Activated CD4-positive, alpha-beta T cell treated with anti-CD3 and anti-CD28 coated beads, Interleukin-2, Interleukin-6, amounts not matched to agents 100 ng/mL and 50 ng/mL, durations not matched to agents 16 hours and 8 hours (primary cell): ENCODE measurements at regions not wholly inside any gene's neighbourhood (a gene's known extent, or its start where the extent isn't known, plus 50 kb on each side); places are given as distances from the start of the nearest gene placed in this dataset.

ENCODE experiments used
- DNase-seq: peaks from one replicate; pipeline ENCODE4 v3.0.0-alpha.2; 2020

DNA sequence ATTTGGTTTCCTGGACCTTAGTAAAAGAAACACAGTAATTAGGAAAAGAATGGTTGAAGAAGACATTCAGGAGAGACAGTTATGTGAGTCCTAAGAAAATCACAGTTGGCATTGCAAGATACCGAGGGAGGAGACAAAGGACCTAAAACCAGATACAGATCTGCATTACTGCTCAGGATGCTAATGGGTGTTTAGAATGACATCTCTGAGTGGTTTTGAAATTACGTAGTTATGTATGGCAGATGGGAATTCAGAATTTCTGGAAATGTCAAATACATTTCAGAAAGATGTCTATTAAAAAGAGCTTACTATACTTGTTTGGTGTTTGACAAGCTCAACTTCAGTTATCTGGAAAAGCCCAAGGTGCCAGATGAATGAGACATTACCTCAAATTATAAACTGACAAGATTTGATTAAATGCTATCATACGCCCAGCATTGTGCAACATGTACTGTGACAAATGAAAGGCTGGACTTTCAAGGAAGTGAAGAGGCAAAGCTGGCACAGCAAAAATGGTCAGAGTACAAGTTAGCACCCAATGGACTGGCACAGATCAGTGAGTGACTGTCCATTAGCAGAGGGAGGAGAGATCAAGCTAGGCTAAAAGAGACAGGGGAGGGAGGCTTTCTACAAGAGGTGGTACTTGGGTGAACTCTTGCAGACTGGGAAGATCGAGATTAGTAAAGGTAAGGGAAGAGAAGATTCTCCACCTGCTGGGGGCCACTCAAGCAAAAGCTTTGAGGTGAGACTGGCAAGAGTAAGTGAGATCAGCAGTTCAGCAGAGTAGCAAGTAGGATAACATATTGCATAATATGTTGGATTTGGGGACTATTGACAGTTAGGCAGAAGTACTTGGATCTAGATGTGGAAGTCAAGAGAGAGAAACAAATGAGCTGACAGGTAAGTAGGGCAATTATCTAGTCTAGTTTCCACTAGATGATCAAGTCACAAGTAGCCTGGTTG lies 168.9 kb downstream of the CYRIA start:
- no peak for DNase-seq

DNA sequence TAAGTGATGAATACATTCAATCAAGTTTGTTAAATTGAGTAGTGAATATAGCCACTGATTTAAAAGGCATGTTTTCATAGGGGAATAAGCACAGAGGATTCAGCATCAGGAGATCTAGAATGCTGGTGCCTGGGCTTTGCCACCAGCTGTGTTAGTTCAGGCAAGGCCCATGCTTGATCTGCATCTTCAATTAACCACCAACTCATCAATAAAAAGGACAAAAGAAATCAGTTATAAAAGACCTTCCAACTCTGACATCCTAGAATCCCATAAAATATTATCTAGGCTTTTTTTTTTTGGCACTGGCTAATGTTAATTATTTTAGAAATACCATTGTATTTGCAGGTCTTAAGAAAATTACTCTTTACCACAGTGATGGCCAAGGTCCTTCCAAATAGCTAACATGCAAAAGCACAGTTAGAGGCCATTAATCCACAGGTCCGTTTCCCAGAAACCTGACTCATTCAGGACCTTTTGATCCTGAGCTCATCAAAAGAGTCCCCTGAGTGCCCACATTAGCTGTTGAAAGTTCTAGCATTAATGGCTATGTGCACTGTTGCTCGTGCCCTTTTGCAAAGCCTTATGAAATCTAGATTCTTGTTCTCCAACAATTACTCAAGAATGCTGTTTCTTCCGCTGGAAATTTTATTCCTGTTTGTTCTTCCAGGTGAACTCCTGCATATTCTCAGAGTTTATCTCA lies 170.0 kb downstream of the CYRIA start:
- no peak for DNase-seq

DNA sequence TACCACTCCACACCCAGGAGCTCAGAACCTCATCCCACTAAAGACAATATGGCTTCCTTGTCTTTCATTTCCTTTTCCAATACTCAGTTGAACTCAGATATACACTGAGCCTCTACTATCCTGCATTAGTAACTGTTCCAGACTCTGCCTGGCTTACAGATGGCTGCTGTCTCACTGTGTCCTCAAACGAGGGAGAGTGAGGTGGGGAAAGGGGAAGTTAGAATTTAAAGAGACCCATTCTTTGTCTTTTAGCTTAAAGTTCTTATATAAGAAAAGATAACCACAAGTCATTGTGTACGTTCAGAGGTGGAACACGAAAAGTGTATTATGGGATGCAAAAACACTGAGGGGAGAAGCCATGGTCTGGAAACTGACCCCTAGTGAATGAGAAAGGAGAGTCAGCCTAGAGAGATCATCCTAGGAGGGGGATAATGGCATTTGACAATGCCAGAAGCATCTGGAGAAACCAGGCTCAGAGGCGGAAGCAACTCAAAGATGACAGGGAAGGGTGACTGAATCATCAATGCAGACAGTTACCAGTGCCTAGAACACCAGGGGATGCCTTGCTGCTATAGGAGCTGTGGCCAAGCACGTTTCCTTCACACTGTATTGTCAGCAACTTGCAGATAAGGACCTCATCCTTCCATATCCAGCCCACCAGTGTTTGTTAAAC lies 170.7 kb downstream of the CYRIA start:
- DNase-seq = no peak

DNA sequence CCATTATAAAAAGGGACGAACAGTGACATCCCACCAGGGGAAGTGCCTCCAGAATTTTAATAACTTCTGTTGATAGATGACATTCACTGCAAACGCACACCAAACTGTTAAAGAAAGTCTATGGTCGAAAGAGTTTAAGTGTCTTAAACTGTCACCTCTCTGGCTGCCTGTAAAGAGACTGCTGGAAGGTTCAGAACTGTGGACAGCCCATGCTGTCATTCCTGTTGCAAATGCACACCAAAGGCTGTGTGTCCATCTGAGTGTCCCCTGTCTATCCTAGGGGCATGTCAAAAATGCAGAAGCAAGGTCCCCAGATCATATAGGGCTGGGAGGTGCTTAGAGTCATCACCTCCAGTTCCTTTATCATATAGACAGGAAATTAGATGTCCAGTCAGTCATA lies 171.8 kb downstream of the CYRIA start:
- DNase-seq = no peak

DNA sequence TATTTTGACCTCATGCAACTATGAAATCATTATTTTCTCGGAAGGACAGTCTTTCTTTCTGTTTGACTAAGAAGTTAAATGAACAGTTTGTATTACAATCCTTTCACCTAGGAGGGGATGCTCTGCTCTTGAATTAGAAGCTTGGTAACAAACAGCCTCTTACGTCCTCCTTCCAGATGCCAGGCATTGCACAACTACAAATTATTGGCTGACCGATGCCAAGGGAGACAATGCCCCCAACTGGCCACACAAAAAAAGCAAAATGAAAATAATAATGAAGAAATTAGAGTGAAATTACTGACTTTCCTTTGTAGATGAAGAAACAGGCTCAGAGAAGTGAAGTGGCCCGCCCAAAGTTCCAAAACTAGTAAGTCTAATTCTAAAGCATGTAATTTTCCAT lies 177.9 kb downstream of the CYRIA start:
- no peak for DNase-seq

DNA sequence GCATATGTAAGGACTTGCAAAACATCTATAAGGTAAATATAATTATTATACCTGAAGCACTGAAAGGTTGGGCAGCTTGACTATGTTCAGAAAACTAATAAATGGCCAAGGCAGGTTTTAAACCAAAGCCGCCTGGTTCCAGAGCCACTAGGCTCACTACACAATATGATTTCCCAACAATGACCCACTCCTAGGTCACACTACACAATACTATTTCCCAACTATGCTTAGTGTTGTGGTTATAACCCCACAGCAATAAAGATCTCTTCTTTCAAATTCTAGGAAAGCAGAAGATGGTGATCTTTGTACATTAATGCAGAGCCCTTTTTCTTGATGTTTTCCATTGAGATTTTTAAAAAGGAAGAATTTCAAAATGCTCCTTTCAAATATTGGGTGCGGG lies 180.4 kb downstream of the CYRIA start:
- no peak for DNase-seq

DNA sequence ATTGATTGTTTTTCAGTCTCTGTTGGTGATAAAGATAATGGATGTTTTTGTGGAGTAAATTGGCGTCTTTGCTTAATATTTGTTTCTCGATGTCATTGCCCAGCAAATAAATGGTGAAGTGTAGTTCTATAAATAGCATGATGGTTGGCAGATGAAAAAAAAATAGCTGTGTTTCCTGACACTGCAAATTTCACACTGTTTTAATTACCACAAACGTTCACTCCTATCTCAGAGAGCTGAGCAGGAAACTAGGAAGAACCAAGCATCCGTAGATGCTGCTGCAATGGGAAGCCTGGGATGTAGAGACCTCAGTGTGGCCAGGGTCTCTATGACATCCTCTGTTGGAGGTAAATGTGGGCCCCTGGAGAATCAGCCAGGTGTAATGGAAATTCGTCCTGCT lies 183.2 kb downstream of the CYRIA start:
- no peak for DNase-seq

DNA sequence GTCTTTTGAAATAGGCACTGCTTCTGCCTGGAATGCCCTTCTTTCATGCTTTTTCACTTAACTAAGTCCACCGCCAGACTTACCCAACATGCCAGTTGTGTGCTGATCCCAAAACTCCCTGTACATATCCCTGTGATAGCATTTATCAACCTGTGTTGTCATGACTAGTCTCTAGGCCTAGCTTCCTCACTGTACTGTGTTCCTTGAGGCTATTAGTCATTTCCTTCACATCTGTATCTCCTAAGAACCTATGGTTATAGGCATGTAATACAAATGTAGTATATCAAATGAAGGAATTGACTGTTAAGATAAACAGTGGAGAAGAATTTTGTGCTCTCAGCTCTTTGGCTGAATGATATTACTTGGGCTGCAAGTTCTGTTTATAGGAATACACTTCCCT lies 184.3 kb downstream of the CYRIA start:
- DNase-seq = no peak

DNA sequence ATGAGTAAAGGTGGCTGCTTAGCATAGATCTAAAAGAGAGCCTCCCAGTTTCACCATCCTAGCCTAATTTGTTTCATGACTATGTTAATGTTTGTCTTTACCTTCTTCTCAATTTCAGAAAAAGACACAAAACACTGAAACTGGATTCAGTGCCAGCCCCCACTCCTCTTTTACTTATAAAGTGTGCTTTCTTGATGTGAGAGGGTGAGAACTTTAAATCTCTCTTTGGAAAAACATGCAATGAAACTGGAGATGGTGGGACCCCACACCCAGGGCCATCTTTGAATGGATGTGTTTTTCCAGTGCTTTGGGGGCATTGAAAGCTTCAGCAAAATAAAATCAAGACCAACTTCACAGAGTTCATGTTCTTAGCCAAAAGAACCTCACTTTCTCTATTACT lies 185.9 kb downstream of the CYRIA start:
- no peak for DNase-seq

DNA sequence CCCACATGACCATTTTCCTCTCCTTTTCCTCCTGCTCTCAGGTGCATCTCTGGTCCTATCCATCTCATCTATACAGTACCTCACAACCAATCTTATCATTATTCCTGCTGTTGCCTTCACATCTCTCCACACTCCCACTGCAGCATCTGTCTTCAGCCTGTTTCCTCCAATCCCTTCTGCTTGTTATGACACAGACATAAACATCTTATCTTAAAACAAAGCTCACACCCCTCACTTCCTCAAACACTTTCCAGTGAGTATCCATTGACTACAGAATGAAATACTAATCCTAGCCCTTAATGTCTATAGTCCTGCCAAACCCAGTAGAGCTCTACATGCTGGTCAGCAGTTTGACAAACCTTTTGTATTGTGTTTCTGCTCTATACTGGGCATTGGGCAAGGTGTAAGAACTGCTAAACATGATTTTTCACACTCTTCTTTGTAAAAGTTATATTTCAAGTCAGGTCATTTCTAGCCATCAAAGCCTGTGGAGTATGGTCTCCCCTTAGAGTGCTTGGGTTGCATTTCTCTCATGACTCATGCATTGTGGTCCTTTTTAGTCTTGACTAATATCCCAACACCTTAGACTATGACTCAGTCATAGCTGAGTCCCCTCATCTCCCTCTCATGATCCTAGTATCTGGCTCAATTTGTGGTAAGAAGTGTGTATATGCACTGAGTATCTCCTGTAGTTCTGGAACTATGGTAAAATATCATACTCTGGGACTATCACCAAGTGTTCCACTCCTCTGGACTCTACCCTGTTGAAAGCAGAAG lies 187.0 kb downstream of the CYRIA start:
- peak; percentile 20 for DNase-seq

DNA sequence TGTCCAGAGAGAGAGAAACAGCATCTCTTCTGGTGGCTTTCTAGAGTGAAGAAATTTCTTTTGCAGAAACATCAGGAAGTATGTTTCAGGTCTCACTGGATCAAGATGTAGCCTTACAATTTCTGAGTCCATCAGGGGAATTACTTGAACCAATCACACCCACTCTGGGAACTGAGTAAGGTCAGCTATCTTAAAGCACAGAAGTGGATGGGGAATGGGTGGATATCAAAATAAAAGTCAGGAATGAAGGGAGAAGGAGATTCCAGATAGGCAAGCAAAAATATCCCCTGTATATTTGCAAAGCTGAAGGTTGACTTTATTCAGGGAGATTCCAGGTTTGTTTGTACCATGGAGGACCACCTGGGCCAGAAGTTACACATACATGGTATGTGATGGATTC lies 188.0 kb downstream of the CYRIA start:
- DNase-seq = no peak

DNA sequence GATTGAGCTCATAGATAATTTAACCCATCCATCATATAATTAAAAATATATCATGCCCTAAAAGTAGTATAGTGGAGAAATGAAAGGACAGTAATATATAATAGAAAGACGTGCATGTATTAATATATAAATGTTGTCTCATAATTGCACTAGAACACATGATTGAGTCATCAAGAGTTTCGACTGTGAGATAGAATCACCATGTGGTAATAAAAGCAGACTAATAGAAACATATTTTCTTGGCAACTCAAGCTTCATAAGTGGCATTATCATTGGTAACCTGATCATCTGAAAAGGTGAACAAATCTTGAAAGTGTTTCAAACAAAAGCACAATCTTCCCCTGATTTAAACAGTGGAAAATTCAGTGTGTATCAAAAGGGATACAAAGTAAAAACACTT lies 188.8 kb downstream of the CYRIA start:
- DNase-seq = no peak

DNA sequence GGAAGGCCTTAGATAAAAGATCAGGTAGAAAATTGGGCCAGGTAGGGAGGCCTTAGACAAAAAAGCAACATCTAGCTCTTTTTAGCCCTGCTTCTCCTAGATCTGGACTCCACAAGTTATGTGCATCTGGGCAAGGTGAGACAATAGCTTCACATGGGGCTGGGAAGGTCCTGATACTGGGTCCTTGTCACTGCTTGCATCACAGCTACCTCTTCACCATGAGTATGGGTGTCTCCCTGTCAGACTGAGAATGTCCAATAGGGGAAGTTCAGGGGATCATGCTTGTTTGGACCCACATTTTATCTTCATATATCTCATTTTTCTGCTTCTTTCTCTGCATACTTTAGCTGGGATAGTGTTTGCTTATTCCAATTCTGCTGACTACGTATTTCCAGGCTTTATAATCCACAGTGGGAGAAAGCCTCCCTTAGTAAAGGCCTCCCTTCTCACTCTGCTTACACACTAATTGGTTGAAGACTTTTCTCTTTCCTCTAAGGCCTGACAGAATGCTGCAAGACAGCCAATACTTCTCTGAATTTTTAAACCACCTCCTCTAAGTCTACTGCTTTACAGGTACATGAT lies 189.6 kb downstream of the CYRIA start:
- DNase-seq = no peak

DNA sequence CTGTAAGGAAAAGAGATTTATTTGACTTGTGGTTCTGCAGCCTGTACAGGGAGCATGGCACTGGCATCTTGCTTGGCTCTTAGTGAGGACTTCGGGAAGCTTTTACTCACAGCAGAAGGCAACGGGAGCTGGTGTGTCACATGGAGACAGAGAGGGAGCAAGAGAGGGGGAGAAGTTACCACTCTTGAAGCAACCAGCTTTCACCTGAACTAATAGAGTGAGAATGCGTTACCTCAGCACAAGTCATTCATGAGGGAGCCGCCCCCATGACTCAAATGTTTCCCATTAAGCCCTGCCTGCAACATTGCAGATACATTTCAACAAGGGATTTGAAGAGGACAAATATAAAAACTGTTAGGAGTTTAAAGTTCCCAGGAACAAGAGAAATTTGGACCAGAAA lies 190.0 kb downstream of the CYRIA start:
- DNase-seq = no peak

DNA sequence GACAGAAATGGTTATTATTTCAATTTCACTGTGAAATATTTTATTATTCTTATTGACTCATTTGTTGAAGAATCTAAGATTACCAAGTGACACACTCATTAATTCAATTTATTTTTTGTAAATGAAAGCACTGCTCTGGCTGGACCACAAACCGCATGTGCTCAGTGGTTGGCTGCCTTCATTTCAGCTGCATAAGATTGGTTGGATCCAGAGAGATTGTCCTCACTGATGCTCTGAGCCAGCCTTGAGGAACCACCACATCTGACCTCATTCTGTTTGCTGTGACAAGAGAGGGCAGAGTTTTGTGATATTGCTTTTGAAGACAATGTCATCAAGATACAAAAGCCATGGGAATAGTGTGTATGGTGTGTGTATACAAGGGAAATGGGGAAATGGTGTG lies 192.1 kb downstream of the CYRIA start:
- no peak for DNase-seq

DNA sequence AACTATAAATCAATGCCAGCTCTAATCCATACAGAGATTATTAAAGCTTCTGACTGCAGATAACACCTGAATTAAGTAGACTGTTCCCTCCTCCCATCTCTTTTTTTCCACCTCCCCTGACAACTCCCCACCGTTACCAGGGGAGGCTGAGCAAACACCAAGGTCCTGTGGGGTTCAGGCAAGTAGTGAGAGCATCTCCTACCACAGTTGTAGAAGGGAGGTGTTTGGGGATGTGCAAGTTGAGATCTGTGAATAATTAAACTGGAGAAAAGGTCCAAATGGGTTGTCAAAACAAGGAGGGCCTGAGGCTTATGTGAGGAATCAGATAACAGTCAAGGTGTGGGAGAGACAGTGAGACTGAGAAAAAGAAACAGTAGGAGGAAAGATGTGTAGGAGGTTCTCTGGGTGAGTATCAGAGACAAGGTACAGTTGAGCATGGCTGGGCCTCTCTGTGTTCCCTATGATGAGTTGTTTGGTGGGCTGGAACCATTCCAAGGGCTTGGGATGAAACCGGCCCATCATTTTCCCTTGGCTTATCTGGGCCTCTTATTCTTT lies 194.6 kb downstream of the CYRIA start:
- DNase-seq = no peak

DNA sequence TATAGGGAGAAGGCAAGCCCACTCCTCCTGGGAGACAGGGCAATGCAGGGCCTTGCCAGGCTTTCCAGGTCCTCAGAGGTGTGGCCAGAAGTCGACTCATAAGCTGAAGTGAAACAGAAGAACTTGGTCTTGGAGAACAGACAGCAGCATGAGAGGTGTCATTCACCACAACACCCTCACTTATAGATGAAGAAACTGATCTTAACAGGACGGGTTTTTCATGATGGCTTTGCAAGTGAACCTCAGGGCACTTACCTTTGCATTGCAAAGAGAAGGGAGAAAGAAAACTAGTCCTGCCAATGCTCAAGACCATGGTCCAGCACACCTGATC lies 198.8 kb downstream of the CYRIA start:
- DNase-seq = no peak

DNA sequence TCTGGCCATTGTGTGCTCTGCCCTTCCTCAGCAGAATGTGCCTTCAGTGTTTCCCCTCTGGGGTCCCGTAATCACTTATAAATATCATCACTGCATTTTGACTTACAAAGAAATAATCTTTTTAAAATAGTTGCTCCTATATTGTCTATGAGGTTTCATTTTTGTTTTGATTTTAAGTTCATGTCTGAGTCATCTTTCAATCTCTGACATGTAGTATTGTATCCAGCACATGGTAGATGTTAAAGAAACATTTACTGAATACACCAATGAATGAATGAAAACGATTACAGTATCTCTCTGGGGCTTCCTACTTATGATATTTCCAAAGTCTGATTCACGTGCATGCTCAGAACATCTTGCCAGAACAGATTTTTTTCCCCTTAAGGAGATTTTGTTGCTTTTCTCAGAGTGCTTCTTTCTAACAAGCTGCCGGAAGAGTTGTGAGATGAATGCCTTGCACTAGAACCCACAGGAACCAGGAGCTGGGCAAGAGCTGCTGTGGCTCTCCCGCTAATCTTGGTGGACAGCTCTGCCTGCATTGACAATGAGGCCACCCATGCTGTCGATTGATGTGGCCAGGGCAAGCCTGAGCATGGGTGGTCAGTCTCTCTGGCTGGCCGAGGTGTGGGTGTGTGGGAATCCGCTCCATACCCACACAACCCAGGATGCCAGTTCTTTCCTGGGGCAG lies 199.4 kb downstream of the CYRIA start:
- no peak for DNase-seq

DNA sequence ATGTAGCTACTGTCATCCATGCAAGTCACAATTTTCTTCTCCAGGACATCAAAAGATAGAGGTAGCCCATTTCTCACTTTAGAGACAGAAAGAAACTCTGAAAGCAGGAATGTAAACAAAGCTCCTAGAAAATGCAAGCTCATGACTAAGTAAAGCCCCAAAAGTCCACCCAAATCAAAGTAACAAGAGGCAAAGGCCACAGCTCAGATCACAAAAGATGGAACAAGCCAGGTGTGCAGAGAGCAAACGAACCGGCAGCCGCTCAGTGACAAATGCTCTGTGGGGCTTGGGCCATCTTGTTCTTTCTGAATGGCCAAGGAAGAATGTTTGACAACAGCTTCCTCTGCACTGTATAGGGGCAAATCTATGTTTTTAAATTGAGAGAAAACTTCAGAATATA lies 201.0 kb downstream of the CYRIA start:
- DNase-seq = no peak

DNA sequence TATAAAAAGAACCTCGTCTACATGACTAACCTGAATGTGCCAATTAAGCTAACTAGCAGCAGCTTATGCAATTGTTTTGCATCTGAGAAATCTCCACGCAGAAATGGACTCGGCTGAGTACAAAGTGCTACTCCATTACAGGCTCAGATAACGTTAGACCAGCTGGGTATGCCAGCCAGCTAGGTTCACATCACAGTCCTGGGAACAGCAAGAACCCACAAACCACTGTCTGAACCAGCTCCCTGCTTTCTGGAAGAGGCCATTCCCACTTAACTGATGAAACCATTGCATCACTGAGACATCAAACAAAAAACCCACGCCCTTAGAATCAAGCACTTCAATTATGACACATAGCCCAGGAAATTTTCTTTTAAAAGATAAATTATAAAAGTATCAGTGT lies 202.7 kb downstream of the CYRIA start:
- DNase-seq = no peak

DNA sequence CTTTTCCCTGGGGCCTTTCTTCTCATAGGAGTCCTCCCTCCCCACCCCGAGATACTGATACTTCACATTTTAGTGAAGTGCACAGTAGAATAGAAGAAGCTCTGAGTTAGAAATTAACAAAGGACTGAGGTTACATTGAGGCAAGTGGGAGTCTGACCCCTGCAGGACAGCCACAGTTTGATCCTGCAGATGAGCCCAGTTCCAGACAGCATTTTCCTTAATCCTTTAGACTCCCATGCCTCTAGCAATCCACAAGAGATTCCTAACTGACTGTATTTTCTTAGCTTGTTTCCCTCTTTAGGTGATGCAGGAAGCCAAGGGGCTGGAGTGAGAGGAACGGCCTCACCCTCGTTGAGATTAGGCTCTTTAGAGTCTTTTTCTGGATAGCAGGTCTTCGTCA lies 204.0 kb downstream of the CYRIA start:
- no peak for DNase-seq

DNA sequence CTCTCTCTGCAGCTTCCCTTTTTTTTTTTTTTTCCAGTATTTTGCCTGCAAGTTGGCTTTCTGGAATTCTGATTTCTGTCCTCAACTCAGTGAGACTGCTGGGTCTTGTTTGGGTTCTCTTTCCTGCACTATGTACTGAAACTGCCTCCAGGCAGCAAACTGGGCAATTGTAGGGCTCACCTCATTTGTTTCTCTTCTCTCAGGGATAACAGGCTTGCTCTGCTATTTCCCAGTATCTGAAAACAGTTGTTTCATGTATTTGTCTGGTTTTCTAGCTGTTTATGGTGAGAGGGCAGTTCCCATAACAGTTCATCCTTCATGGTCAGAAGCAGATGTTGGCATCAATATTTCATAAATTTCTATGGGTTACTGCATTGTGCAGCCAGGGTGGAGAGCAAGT lies 206.0 kb downstream of the CYRIA start:
- no peak for DNase-seq
